NCI-H69 (cell line): ENCODE measurements at regions not wholly inside any gene's neighbourhood (a gene's known extent, or its start where the extent isn't known, plus 50 kb on each side); places are given as distances from the start of the nearest gene placed in this dataset.
"Not testable (repeated sequence)": the region's sequence is repeated elsewhere in the genome, so short reads cannot be mapped to it uniquely, and the experiment has no call there.

Experiments
- DNase-seq: peaks from one replicate; lab custom pipeline; 2025; lab: John Stamatoyannopoulos, UW

- DNase-seq: peak; percentile 21
These were observed 62.4 kb upstream of the GBA3 start for GRCh38 chr4:22630161-22630975.

GRCh38 chr4:22631167-22631566 lies 61.6 kb upstream of the GBA3 start:
- not testable (repeated sequence) for DNase-seq

- DNase-seq: no peak
These were observed 58.1 kb upstream of the GBA3 start for GRCh38 chr4:22634541-22635181.

- DNase-seq: not testable (repeated sequence)
These were observed 57.6 kb upstream of the GBA3 start for GRCh38 chr4:22635182-22635549.

- peak; percentile 3 for DNase-seq
These were observed 57.0 kb upstream of the GBA3 start for GRCh38 chr4:22635692-22636091.

GRCh38 chr4:22637306-22637705 lies 55.4 kb upstream of the GBA3 start:
- peak; percentile 48 for DNase-seq
